MG63 (cell line): ENCODE measurements at regions not wholly inside any gene's neighbourhood (a gene's known extent, or its start where the extent isn't known, plus 50 kb on each side); places are given as distances from the start of the nearest gene placed in this dataset.
"Not testable (repeated sequence)": the region's sequence is repeated elsewhere in the genome, so short reads cannot be mapped to it uniquely, and the experiment has no call there.

Experiments used
- DNase-seq: peaks from one replicate; pipeline ENCODE4 v3.0.0-alpha.2; 2020
- H3K27me3 ChIP-seq: fragments of 250-450 bp; sonication (Bioruptor Pico); 2 replicates; pipeline ENCODE4 v1.5.1; 2020; ENCODE audit warnings: mild to moderate bottlenecking, moderate library complexity
- H3K36me3 ChIP-seq: fragments of 250-450 bp; sonication (Bioruptor Pico); 2 replicates; pipeline ENCODE4 v1.5.1; 2020; ENCODE audit warnings: mild to moderate bottlenecking, moderate library complexity
- H3K4me3 ChIP-seq: fragments of 250-450 bp; sonication (Bioruptor Pico); 2 replicates; pipeline ENCODE4 v1.5.1; 2020; ENCODE audit warnings: mild to moderate bottlenecking, moderate library complexity
- H3K9me3 ChIP-seq: fragments of 250-450 bp; sonication (Bioruptor Pico); 2 replicates; pipeline ENCODE4 v1.5.1; 2020; ENCODE audit warnings: mild to moderate bottlenecking, moderate library complexity

DNA sequence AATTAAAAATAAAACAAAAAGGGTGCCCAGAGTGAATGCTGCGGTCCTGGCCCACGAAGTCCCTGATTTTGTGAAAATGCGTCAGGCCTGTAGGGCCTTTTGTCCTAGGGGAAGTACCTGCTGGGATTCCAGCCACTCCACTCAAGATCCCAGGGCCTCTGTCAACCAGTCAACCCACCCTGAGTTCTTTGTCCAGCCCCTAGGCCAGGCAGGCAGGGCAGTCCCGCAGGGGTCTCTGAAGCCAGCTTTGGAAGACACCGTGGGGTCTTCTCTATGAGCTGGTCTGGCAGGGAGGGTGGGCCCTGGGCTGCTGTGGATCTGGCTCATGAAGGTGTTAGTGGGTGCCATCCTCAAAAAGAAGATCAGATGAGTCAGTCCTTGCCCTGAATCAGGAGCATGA, 452.5 kb upstream of the MKI67 start:
- no peaks in the 10 kb centered on the region for H3K36me3 ChIP-seq
- H3K4me3 ChIP-seq: no peak overlapping the region
- no peaks in the 10 kb centered on the region for H3K27me3 ChIP-seq
- no peaks in the 10 kb centered on the region for H3K9me3 ChIP-seq
- DNase-seq: no peak

DNA sequence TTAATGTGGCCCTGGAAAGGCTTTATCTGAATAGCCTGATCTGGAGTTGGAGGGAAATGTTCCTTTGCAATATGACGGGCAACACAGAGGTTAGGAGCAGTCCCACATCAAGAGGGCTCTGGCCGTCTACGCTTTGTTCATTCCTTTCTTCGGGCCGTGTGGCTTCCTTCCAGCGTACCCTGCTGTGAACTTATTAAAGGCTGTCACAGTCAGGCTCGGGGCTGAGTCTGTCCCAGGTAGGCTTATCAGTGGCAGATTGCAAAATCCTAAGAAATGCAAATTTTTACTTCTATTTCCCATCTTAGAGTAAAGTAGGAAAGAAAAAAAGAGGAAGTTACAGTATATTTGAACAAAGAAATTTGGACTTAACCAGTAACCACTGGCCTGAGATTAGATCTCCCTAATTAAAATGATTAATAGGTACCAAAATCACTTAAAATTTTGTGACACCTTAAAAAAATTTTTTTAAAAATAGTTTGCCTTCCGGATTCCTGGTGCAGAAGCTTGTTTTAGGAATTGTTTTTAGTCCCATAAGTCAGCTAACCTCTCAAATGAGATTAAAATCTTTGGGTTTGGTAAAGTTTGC, 453.1 kb upstream of the MKI67 start:
- H3K4me3 ChIP-seq: no peak overlapping the region
- no peaks in the 10 kb centered on the region for H3K9me3 ChIP-seq
- no peak for DNase-seq
- no peaks in the 10 kb centered on the region for H3K36me3 ChIP-seq
- no peaks in the 10 kb centered on the region for H3K27me3 ChIP-seq

DNA sequence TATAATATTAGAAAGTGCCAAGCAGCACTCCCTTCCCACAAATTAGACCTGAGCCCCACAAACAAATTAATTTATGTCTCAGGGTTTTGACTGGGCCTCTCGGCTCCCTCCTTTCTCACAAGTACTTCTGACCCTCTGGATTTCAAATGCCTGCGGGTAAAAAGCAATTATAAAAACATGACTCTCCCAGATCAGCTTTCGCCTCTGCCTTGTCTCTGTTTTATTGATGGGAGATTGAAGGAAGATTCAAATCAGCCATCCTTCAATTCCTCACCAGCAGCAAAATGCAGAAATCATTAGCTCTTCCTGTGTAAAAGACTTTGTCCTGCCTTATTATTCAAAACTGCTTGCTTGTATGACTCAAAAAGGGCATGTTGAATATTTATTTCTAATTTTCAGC, 453.7 kb upstream of the MKI67 start:
- no peaks in the 10 kb centered on the region for H3K36me3 ChIP-seq
- H3K4me3 ChIP-seq: no peak overlapping the region

DNA sequence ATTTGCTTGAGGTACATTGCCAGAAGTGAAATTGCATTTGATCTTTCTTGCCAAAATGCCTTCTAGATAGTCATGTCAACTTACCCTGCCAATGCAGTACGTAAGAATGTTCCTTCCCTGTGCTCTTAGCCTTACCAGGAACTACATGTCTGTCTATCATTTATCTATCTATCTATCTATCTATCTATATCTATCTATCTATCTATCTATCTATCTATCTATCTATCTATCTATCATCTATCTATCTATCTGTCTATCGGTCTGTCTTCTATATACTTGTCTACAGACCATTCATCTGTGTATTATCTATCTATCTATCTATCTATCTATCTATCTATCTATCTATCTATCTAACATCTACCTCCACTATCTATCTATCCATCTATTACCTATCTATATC, 456.9 kb upstream of the MKI67 start:
- not testable (repeated sequence) for H3K9me3 ChIP-seq, DNase-seq, H3K36me3 ChIP-seq, H3K4me3 ChIP-seq, H3K27me3 ChIP-seq

More for the DNA sequence above, 453.7 kb upstream of the MKI67 start:
- Histone ChIP-seq H3K27me3 (no peaks in the 10 kb centered on the region), H3K9me3 (peaks cover under 1% of the 10 kb centered on the region; the same call in 1 of the 2 replicates)
- no peak for DNase-seq

DNA sequence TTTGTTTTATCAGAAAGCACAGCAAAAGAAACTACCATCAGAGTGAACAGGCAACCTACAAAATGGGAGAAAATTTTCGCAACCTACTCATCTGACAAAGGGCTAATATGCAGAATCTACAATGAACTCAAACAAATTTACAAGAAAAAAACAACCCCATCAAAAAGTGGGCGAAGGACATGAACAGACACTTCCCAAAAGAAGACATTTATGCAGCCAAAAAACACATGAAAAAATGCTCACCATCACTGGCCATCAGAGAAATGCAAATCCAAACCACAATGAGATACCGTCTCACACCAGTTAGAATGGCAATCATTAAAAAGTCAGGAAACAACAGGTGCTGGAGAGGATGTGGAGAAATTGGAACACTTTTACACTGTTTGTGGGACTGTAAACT, 460.4 kb upstream of the MKI67 start:
- not testable (repeated sequence) for H3K4me3 ChIP-seq, H3K9me3 ChIP-seq, DNase-seq, H3K36me3 ChIP-seq, H3K27me3 ChIP-seq

DNA sequence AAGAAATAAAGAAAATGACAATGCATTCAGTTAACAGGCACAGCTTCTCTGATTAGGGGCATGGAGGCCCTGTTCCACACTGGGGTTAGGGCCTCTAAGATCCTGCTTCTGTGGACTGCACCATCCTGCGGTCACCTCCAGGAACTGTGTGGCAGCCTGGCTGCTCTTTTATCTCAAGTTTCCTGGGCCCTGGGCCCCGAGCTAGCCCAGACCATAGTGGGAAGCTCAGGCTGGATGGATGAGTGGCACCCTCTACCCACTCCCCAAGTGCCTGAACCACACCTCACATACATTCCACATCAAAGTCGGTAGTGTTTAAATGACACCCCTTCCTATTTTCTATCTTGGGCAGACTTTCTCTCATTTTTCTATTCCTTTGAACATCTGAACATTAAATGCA, 461.5 kb upstream of the MKI67 start:
- no peak for DNase-seq
- Histone ChIP-seq H3K9me3 (peaks cover 2% of the 10 kb centered on the region; the same call in 1 of the 2 replicates), H3K27me3 (no peaks in the 10 kb centered on the region), H3K36me3 (no peaks in the 10 kb centered on the region), H3K4me3 (no peak overlapping the region)

DNA sequence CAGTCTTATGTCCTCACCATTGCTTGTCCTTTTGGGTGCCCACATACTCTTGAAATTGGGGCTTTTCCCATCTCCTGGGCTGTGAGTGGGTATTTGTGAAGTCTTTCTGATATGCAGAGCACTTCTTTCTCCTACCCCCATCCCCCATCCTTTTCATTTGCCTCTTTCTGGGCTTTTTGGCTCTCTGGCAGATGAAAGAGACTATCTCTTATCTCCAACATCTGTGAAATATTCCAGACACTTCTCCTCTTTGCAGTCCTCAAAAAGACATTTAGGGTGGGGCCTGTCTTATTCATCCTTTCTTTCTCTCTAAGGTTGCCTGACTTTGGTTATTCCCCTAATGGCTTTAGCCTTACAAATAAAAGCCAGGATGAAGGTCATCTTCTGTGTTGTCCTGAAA, 462.2 kb upstream of the MKI67 start:
- peaks cover 2% of the 10 kb centered on the region; the same call in 1 of the 2 replicates for H3K9me3 ChIP-seq
- H3K36me3 ChIP-seq: no peaks in the 10 kb centered on the region
- no peak overlapping the region for H3K4me3 ChIP-seq
- H3K27me3 ChIP-seq: no peaks in the 10 kb centered on the region
- DNase-seq: no peak

DNA sequence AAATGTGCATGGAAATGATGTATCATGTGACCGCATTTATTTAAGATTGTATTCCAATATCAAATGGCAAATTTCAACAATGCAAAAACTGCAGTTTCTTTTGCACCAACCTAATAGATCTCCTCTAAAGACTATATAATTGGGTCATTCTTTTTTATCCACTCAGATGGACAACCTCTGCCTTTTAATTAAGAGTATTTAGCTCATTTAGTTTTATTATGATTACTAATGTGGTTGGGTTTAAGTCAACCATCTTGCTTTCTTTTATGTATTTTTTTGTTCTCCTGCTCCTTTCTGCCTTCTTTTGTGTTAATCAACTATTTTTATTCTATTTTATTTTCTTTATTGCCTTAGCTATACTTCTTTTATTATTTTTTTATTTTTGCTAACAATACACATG, 468.5 kb upstream of the MKI67 start:
- no peaks in the 10 kb centered on the region for H3K9me3 ChIP-seq
- DNase-seq: no peak
- H3K4me3 ChIP-seq: no peak overlapping the region
- H3K36me3 ChIP-seq: no peaks in the 10 kb centered on the region
- H3K27me3 ChIP-seq: peaks cover 4% of the 10 kb centered on the region

DNA sequence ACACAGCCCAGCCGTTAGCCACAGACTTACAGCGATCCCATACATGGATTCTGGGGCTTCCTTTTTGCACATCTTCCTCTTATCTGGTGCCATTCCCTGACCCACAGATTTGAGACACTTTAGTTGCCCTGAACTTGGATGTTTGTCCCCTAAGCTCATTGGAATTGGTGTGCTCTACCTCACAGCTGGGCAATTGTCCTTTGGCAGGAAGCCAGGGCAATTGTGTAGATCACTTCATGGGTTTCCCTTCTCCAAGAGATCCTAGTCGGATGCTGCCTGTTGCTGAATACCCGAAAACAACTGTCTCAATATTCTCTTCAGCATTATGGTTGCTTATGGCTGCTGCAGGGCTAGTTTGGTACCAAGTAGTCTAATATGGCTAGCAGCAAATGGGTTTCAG, 470.7 kb upstream of the MKI67 start:
- no peak for DNase-seq
- no peaks in the 10 kb centered on the region; the same call in 1 of the 2 replicates for H3K9me3 ChIP-seq
- no peaks in the 10 kb centered on the region for H3K36me3 ChIP-seq
- peaks cover 8% of the 10 kb centered on the region for H3K27me3 ChIP-seq
- no peak overlapping the region for H3K4me3 ChIP-seq

DNA sequence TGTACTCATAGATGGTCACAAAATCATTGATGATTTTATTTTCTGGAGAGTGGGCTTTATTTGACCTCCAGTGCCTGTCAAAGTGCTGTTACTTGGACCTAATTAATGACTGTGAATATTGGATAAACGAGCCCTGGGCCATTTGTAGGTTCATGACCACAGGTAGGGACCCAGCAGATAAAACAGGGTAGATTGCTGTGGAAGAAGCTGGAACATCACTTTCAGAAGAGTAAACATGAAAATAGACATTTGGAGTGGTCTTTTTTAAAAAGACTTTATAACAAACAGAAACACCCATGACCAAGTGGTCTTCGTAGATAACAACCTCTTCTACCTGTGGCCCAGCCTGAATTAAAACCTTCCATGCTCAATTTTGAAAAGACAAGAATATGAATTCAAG, 472.8 kb upstream of the MKI67 start:
- DNase-seq: no peak
- Histone ChIP-seq H3K36me3 (no peaks in the 10 kb centered on the region), H3K9me3 (no peaks in the 10 kb centered on the region; the same call in 1 of the 2 replicates), H3K27me3 (peaks cover 8% of the 10 kb centered on the region), H3K4me3 (no peak overlapping the region)

DNA sequence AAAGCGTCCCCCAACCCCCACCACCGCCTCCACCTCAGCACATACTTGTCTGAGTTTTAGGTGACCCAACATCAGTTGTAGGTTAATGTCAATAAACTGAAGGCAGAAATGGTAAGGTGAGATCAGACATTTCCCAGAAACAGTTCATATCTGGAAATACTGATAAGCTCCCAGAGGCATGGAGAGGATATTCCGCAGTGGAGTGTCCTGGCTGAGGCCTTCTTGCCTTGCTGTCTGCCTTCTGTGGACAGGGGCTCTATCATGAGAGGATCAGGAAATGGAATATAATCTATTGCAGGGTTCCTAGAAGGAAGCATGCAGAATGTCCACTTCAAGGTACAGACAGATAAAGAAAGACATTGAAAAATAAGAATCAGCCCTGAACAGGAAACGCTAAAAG, 473.3 kb upstream of the MKI67 start:
- DNase-seq: no peak
- H3K4me3 ChIP-seq: no peak overlapping the region
- no peaks in the 10 kb centered on the region; the same call in 1 of the 2 replicates for H3K9me3 ChIP-seq
- H3K27me3 ChIP-seq: peaks cover 8% of the 10 kb centered on the region
- no peaks in the 10 kb centered on the region for H3K36me3 ChIP-seq

DNA sequence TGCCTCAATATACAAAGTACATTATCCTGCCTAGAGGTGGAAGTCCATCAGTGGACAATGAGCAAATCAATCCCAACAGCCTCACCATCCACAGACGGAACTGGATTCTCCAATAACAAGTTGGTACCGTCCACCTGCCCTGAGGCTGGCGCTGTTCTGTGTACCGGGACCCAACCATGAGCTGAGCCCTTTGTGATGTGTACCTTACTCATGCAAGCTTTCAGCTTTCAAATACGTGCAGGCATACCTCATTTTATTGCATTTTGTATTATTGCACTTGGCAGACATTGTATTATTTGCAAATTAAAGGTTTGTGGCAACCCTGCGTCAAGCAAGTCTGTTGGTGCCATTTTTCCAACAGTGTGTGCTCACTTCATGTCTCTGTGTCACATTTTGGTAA, 476.0 kb upstream of the MKI67 start:
- DNase-seq: no peak
- H3K36me3 ChIP-seq: no peaks in the 10 kb centered on the region
- H3K27me3 ChIP-seq: peaks cover 8% of the 10 kb centered on the region; the same call in 1 of the 2 replicates

DNA sequence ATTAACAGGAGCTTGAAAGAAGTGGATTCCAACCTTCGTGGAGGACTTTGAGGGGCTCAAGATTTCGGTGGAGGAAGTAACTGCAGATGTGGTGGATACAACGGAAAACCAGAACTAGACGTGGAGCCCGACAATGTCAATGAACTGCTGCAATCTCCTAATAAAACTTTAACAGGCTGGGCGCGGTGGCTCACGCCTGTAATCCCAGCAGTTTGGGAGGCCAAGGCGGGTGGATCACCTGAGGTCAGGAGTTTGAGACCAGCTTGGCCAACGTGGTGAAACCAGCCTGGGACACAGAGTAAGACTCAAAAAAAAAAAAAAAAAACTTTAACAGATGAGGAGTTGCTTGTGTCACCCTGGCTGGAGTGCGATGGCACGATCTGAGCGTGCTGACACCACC, 477.8 kb upstream of the MKI67 start:
- Histone ChIP-seq H3K9me3 (no peaks in the 10 kb centered on the region; the same call in 1 of the 2 replicates), H3K4me3 (no peak overlapping the region), H3K36me3 (no peaks in the 10 kb centered on the region), H3K27me3 (0 out of 2 replicates have a peak, but pooled peaks cover 4% of the 10 kb centered on the region)
- DNase-seq: no peak

More for the DNA sequence above, 476.0 kb upstream of the MKI67 start:
- Histone ChIP-seq H3K4me3 (no peak overlapping the region), H3K9me3 (no peaks in the 10 kb centered on the region; the same call in 1 of the 2 replicates)

DNA sequence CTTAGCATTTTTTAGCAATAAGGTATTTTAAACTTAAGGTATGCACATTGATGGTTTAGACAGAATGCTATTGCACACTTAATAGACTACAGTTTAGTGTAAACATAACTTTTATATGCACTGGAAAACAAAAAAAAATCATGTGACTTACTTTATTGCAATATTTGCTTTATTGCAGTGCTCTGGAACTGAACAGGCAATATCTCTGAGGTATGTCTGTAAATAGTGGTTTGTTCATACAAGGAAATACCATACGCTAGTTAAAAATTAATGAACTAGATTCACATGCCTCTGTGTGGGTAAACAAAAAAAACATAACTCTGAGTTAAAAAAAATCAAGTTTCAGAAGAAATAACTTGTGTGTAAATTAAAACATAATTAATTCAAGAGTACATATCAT, 479.0 kb upstream of the MKI67 start:
- no peaks in the 10 kb centered on the region; the same call in 1 of the 2 replicates for H3K9me3 ChIP-seq
- no peaks in the 10 kb centered on the region for H3K36me3 ChIP-seq
- DNase-seq: no peak
- 0 out of 2 replicates have a peak, but pooled peaks cover 4% of the 10 kb centered on the region for H3K27me3 ChIP-seq
- no peak overlapping the region for H3K4me3 ChIP-seq

DNA sequence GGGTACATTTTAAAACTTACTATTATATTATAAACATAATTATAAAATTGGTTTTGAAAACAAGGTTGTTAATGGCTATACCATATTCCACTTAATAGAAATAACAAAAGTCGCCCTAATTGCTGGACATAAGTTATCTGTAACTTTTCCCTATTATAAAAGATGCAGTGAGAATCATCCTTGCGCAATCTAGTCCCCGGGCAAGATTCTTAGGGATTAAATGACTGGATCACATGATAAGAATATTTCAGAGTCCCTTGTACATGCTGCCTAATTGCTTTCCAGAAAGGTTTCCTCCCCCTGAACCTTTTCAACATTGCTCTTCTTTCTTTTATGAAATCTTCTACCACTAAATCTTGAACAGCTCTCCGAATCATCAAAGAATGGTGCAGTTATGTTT, 479.8 kb upstream of the MKI67 start:
- H3K27me3 ChIP-seq: 0 out of 2 replicates have a peak, but pooled peaks cover 1% of the 10 kb centered on the region
- no peaks in the 10 kb centered on the region; the same call in 1 of the 2 replicates for H3K9me3 ChIP-seq
- no peaks in the 10 kb centered on the region for H3K36me3 ChIP-seq
- DNase-seq: no peak
- no peak overlapping the region for H3K4me3 ChIP-seq

DNA sequence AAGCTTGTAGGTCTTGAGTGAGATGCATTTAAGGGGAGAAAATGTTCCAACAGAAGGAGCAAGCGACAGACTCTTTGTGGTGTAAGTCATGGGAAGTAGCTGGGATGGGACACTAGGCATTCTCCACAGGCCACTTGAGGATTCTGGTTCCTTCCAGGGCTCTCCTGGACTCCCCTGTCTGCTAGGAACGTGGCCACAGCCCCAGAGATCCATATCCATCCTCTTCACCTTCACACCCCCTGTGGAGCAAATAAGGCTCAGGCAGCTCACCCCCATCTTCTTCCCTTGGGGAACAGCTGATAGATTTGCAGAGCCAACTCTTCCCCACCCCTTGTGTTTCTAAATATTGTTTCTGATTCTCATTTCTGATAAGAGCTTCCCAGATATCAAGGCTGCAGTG, 482.6 kb upstream of the MKI67 start:
- Histone ChIP-seq H3K27me3 (no peaks in the 10 kb centered on the region), H3K36me3 (no peaks in the 10 kb centered on the region), H3K9me3 (no peaks in the 10 kb centered on the region), H3K4me3 (no peak overlapping the region)
- no peak for DNase-seq

DNA sequence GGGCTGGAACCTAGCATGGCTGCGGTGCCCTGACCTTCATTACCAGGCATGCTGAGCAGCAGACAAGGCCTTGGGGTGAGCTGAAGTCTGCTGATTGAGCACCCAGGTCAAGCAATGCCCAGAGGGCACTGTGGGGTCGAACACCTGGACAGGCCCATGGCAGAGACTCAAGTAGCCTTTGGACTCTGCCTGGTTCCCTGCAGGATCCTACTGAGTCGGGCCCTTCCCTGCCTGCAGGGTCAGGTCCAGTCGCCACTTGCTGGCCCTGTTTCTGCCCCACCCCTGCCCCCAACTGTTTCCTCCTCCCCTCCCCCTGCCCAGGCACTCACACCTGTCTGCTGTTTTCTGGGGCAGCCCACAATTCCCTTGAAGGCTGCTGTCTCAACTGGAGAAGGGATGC, 483.2 kb upstream of the MKI67 start:
- no peaks in the 10 kb centered on the region for H3K9me3 ChIP-seq
- no peak overlapping the region for H3K4me3 ChIP-seq
- H3K36me3 ChIP-seq: no peaks in the 10 kb centered on the region
- no peak for DNase-seq
- no peaks in the 10 kb centered on the region for H3K27me3 ChIP-seq

DNA sequence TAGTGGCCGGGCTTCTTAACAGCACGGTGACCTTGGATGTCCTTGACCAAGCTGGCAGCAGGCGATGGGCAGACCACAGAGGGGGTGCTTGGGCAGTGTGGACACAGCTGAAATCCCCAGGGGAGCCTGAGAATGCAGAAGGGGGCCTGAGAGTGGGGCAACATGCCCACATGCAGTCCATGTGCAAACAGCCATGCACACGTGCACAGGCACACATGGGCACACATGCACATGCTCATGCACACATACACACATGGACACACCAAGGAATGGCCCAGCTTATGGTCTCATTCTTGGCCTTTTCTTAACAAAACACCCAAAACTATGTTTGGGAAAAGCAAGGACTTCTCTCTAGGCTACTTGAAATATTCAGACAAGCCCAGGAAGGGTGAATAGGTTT, 483.9 kb upstream of the MKI67 start:
- H3K4me3 ChIP-seq: no peak overlapping the region
- DNase-seq: no peak
- no peaks in the 10 kb centered on the region for H3K9me3 ChIP-seq
- H3K36me3 ChIP-seq: no peaks in the 10 kb centered on the region
- H3K27me3 ChIP-seq: no peaks in the 10 kb centered on the region
